ENCODE measurements at regions not wholly inside any gene's neighbourhood (a gene's known extent, or its start where the extent isn't known, plus 50 kb on each side); places are given as distances from the start of the nearest gene placed in this dataset.

DNA sequence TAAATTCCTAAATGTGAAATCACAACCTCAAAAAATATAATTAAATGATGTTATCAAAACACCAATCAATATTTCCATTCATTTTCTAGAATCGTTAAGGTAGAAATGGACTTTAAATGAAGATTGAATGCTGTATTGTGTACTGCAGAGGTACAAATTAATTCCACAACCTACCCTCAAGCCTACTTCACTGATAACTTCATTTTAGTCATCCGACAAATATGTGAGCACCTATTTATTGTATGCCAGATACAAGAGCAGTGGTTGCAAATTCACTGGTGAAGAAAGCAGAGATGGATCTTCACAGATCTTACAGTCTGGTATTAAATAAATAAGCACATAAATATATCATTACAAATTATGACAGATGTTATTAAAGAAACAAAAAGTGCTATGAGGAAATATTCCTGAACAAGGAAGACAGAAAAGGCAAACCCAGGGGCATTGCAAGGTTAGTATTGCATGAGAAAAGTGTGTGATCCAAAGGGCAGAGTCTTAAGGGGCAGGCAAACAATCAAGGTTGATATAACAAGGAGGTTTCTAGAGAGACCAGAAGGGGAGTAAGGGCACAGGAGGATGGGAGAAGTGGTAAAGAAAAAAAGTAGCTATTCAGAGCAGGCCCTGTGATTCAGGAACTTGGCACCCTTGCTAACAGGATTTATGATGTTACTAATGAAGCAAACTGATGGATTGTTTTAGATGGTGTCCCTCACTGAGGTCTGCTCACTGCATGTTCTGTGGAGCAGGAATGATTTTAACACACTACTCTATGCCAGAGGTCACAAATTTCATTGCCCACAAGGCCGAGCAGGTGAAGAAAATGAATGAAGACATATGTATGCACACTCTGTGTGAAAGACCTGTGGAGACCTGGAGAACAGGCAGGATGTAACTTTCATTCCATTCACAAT, 128.0 kb upstream of the CCDC150 start:
- TF ChIP-seq CTCF (IDR thresholded peaks at IDR 0.05) = no peak
- no peak for TF ChIP-seq POLR2AphosphoS5 (IDR thresholded peaks at IDR 0.05)
- no peak for TF ChIP-seq POLR2A (IDR thresholded peaks at IDR 0.05)
